ENCODE measurements at regions not wholly inside any gene's neighbourhood (a gene's known extent, or its start where the extent isn't known, plus 50 kb on each side); places are given as distances from the start of the nearest gene placed in this dataset.
"Not testable (repeated sequence)": the region's sequence is repeated elsewhere in the genome, so short reads cannot be mapped to it uniquely, and the experiment has no call there.

GRCh38 chr21:34004013-34004938 lies 69.1 kb upstream of the MRPS6 start:
- Mint-ChIP-seq H3K27ac (no peak overlapping the region), H3K9me3 (no peaks in the 10 kb centered on the region), H3K36me3 (peaks cover 2% of the 10 kb centered on the region), H3K27me3 (no peaks in the 10 kb centered on the region), H3K4me3 (no peak overlapping the region), H3K4me1 (peaks cover 9% of the 10 kb centered on the region)

GRCh38 chr21:34003428-34003827 lies 70.0 kb upstream of the MRPS6 start:
- Mint-ChIP-seq H3K9me3 (no peaks in the 10 kb centered on the region), H3K27ac (no peak overlapping the region)

GRCh38 chr21:34000375-34000774 lies 73.0 kb upstream of the MRPS6 start:
- H3K4me3 Mint-ChIP-seq = no peak overlapping the region
- no peaks in the 10 kb centered on the region for H3K27me3 Mint-ChIP-seq
- H3K36me3 Mint-ChIP-seq = no peaks in the 10 kb centered on the region
- no peak overlapping the region for H3K27ac Mint-ChIP-seq
- peaks cover 6% of the 10 kb centered on the region for H3K9me3 Mint-ChIP-seq
- H3K4me1 Mint-ChIP-seq = peaks cover 19% of the 10 kb centered on the region

More at GRCh38 chr21:34003428-34003827, 70.0 kb upstream of the MRPS6 start:
- Mint-ChIP-seq H3K36me3 (no peaks in the 10 kb centered on the region), H3K4me3 (no peak overlapping the region), H3K27me3 (no peaks in the 10 kb centered on the region), H3K4me1 (peaks cover 15% of the 10 kb centered on the region)

- Mint-ChIP-seq H3K27ac (no peak overlapping the region), H3K27me3 (no peaks in the 10 kb centered on the region), H3K4me1 (peaks cover 23% of the 10 kb centered on the region), H3K9me3 (peaks cover 6% of the 10 kb centered on the region), H3K4me3 (no peak overlapping the region), H3K36me3 (no peaks in the 10 kb centered on the region)
Observed at GRCh38 chr21:33998809-33999208, 74.6 kb upstream of the MRPS6 start.

- no peak overlapping the region for H3K4me3 Mint-ChIP-seq
- no peaks in the 10 kb centered on the region for H3K27me3 Mint-ChIP-seq
- no peaks in the 10 kb centered on the region for H3K36me3 Mint-ChIP-seq
- peaks cover 6% of the 10 kb centered on the region for H3K9me3 Mint-ChIP-seq
- peaks cover 27% of the 10 kb centered on the region for H3K4me1 Mint-ChIP-seq
- no peak overlapping the region for H3K27ac Mint-ChIP-seq
Observed at GRCh38 chr21:33998402-33998801, 75.0 kb upstream of the MRPS6 start.

GRCh38 chr21:33997436-33997835 lies 75.9 kb upstream of the MRPS6 start:
- H3K36me3 Mint-ChIP-seq = no peaks in the 10 kb centered on the region
- H3K27me3 Mint-ChIP-seq = no peaks in the 10 kb centered on the region
- peaks cover 6% of the 10 kb centered on the region for H3K9me3 Mint-ChIP-seq
- H3K4me1 Mint-ChIP-seq = peaks cover 27% of the 10 kb centered on the region
- no peak overlapping the region for H3K4me3 Mint-ChIP-seq
- no peak overlapping the region for H3K27ac Mint-ChIP-seq

GRCh38 chr21:33994373-33994772 lies 78.8 kb upstream of the ATP5PO start:
- H3K36me3 Mint-ChIP-seq = no peaks in the 10 kb centered on the region
- H3K4me3 Mint-ChIP-seq = no peak overlapping the region
- no peaks in the 10 kb centered on the region for H3K27me3 Mint-ChIP-seq
- peaks cover 12% of the 10 kb centered on the region for H3K9me3 Mint-ChIP-seq
- H3K4me1 Mint-ChIP-seq = peaks cover 26% of the 10 kb centered on the region
- H3K27ac Mint-ChIP-seq = no peak overlapping the region

GRCh38 chr21:33993286-33994231 lies 78.0 kb upstream of the ATP5PO start:
- no peaks in the 10 kb centered on the region for H3K36me3 Mint-ChIP-seq
- no peaks in the 10 kb centered on the region for H3K27me3 Mint-ChIP-seq
- peaks cover 17% of the 10 kb centered on the region for H3K4me1 Mint-ChIP-seq
- H3K4me3 Mint-ChIP-seq = no peak overlapping the region
- H3K9me3 Mint-ChIP-seq = peaks cover 12% of the 10 kb centered on the region
- H3K27ac Mint-ChIP-seq = no peak overlapping the region

GRCh38 chr21:33992412-33992811 lies 76.8 kb upstream of the ATP5PO start:
- H3K27me3 Mint-ChIP-seq, H3K36me3 Mint-ChIP-seq, H3K27ac Mint-ChIP-seq, H3K4me3 Mint-ChIP-seq: not testable (repeated sequence)
- Mint-ChIP-seq H3K4me1 (peaks cover 16% of the 10 kb centered on the region), H3K9me3 (peaks cover 12% of the 10 kb centered on the region)

- H3K4me3 Mint-ChIP-seq = no peak overlapping the region
- no peaks in the 10 kb centered on the region for H3K27me3 Mint-ChIP-seq
- peaks cover 23% of the 10 kb centered on the region for H3K4me1 Mint-ChIP-seq
- no peaks in the 10 kb centered on the region for H3K36me3 Mint-ChIP-seq
- peaks cover 6% of the 10 kb centered on the region for H3K9me3 Mint-ChIP-seq
- H3K27ac Mint-ChIP-seq = no peak overlapping the region
Observed at GRCh38 chr21:33991133-33991532, 75.5 kb upstream of the ATP5PO start.

GRCh38 chr21:33989440-33989839 lies 73.8 kb upstream of the ATP5PO start:
- Mint-ChIP-seq H3K4me3 (no peak overlapping the region), H3K36me3 (no peaks in the 10 kb centered on the region), H3K4me1 (peaks cover 36% of the 10 kb centered on the region), H3K27me3 (no peaks in the 10 kb centered on the region), H3K27ac (no peak overlapping the region), H3K9me3 (peaks cover 6% of the 10 kb centered on the region)

GRCh38 chr21:33988237-33989017 lies 72.8 kb upstream of the ATP5PO start:
- H3K36me3 Mint-ChIP-seq = no peaks in the 10 kb centered on the region
- H3K4me1 Mint-ChIP-seq = peaks cover 28% of the 10 kb centered on the region
- no peaks in the 10 kb centered on the region for H3K27me3 Mint-ChIP-seq
- H3K9me3 Mint-ChIP-seq = peaks cover 6% of the 10 kb centered on the region
- H3K4me3 Mint-ChIP-seq = no peak overlapping the region
- H3K27ac Mint-ChIP-seq = no peak overlapping the region

GRCh38 chr21:33987461-33987860 lies 71.9 kb upstream of the ATP5PO start:
- Mint-ChIP-seq H3K36me3 (no peaks in the 10 kb centered on the region), H3K4me1 (peaks cover 28% of the 10 kb centered on the region), H3K27ac (no peak overlapping the region), H3K9me3 (peaks cover 6% of the 10 kb centered on the region), H3K27me3 (no peaks in the 10 kb centered on the region), H3K4me3 (no peak overlapping the region)

GRCh38 chr21:33985117-33986050 lies 69.8 kb upstream of the ATP5PO start:
- Mint-ChIP-seq H3K4me1 (peaks cover 25% of the 10 kb centered on the region), H3K4me3 (no peak overlapping the region), H3K27ac (no peak overlapping the region), H3K9me3 (no peaks in the 10 kb centered on the region), H3K27me3 (no peaks in the 10 kb centered on the region), H3K36me3 (no peaks in the 10 kb centered on the region)

All from activated naive CD4-positive, alpha-beta T cell treated with anti-CD3 and anti-CD28 coated beads, Interleukin-2, amount 50 U/mL, for 24 hours (primary cell).